ENCODE measurements at regions not wholly inside any gene's neighbourhood (a gene's known extent, or its start where the extent isn't known, plus 50 kb on each side); places are given as distances from the start of the nearest gene placed in this dataset.
"Not testable (repeated sequence)": the region's sequence is repeated elsewhere in the genome, so short reads cannot be mapped to it uniquely, and the experiment has no call there.

DNA sequence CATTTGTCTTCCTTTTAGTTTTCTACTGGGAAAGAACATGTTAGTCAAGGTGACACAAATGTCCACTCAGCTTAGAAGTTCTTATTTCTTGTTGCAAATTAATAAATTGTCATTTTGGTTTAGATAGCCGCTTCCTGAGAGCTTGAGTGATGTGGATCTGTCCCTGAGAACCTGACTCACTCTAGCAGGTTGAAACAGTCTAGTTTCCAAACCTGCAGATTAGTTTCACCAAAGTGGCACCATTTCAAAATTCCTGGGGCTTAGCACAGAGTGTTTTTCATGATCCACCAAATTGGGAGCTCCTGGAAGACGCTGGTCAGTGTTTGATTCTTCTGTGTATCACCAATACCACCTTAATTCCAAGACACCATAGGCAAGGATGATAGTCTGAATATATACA, 119.4 kb upstream of the TSC22D1 start:
- no peak for DNase-seq

DNA sequence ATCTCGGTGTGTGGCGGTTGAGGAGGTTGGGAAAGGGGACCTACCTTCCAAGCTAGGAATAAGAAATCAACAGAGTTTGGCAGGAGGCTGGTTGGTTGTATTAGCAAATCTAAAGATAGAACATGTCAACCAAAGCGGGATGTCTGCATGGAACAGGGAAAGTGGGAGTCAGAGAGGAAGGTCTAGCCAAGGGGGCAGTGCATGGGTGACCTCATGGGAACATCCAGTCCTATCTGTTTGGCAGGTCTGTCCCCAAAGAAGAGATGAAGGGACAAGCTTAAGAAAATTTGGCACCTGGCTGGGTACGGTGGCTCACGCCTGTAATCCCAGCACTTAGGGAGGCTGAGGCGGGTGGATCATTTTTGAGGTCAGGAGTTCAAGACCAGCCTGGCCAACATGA, 118.7 kb upstream of the TSC22D1 start:
- no peak for DNase-seq

DNA sequence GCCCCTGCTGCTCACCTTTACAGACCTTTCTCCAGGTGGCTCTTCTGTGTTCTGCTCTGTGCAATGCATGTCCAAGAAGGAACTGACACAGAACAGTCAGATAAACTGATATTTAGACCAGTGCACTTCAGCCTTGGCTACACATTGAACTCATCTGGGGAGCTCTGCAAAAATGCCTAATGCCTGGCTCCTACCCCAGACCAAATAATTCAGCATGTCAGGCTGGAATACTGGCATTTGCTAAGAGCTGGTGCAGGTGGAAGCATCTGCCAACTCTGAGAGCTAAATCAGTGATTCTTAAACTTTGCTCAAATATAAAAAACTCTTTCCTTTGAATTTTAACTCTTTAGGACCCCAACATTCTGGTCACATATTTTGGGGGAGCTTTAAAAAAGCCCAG, 118.2 kb upstream of the TSC22D1 start:
- DNase-seq, result no peak

DNA sequence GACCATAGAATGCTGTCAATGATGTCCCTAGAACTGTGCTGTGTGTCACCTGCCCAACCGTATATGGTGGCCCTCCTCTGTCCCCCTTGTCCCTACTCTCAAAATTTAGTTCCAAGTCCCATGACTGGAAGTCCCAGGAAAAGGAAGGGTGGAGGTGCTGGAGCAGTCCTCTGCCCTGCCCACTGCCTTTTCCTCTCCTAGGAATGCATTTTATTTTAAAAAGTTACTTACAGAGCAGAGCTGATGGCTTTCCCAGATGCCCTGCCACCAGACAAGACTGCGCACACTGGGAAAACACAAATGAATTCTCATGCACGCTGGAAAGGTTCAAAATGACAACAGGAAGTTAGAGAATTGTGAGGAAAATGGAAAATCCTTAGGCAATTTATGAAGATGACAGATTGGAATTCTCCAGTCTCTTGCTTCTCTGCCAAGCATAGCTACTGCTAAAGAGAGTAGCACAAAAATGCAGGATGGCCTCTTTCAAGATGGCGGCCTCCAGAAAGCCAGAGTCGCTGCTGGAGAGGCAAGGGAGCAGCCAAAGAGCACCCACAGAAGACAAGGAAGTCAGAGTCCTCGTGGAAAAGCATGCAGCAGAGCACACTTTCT, 117.1 kb upstream of the TSC22D1 start:
- DNase-seq, result no peak

DNA sequence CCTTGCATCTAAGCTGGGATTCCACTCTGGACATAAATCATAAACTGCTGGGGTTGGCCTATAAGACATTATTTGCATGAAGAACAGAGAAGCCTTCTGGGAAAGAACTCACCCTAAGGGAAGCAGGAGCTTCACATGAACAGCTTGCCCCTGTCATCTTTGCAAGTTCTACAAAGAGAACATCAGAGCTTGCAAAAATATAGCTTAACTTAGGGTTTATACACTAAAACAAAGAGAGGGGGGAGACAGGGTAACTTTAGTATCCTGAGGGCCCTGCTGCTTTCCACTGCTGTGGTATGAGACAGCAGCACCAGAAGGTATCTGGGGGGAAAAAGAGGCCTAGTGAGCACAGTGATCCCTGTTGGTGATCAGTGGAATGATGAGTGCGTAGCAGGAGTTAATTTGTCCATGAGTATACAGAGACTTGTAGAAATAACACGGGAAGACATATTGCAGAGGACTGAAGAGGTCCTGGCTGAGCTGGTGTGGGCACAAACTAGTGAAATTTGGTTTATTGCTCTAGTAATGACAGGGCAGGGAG, 116.1 kb upstream of the TSC22D1 start:
- no peak for DNase-seq

DNA sequence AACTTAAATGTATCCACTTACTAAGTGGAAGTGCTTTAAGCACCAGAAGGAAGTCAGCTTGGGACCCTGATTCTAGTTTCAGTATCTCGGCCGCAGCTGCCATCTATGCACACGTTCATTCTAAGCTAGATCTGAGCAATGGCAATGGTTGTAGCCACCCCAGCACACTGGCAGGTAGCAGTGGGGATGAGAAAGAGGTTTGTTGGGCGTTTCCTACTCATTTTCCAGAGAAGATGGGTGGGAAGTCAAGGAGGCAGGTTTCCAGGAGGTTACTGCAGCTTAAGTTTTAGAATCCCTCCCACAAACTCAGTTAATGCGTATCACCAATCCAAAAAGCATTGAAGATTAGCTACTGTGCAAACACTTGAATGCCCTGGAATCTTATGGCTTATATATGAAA, 114.2 kb upstream of the TSC22D1 start:
- DNase-seq, result no peak

DNA sequence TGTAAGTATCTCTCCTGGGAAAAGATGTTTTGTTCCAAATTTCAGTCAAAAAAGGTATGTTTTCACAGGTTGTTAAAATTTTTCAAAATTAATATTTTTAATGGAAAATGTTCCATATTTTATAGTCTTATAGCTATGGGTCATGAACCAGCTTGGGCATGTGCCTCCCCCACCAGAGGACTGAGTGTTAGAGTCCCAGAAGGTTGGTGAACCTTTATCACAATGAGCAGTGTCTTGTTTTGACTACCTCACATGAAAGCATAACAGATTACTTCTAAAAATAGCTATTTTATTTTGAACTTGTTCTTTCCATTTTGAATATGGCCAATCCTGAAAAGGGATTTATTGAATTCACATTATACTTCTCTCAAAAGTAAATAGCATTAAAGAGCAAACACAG, 112.5 kb upstream of the TSC22D1 start:
- DNase-seq, result no peak

DNA sequence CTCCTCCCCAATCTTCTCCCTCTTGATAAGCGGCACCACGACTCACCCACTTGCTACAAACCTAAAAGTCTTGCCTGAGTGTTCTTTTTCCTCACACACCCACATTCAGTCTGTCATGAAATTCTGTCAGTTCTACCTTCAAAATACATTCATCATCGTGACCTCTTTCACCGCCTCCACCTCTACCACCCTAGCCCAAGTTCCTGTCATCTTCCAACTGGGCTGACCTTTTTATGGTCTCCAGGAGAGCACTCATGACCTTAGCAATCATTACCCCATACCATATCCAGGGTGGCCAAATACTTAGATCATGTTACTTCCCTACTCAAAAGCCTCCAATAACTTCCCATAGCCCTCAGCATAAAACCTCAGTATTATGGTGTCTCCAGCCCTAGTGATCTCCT, 110.4 kb upstream of the TSC22D1 start:
- DNase-seq, result no peak

DNA sequence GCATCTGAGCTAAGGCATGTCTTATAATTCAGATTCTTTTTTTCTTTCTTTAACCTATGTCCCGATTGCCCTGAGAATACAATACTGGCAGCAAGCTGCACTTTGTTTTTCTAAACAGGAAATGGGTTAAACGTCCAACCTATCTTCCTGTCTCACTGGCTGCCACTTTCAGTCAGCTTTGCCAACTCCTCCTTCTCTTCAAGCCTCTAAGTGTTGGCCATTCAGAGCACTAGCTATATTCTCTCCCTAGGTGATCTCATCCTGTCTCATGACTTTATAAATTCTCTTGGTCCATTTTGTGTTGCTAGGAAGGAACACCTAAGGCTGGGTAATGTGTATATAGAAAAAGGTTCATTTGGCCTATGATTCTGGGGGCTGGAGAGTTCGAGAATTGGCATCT, 109.5 kb upstream of the TSC22D1 start:
- DNase-seq, result no peak

DNA sequence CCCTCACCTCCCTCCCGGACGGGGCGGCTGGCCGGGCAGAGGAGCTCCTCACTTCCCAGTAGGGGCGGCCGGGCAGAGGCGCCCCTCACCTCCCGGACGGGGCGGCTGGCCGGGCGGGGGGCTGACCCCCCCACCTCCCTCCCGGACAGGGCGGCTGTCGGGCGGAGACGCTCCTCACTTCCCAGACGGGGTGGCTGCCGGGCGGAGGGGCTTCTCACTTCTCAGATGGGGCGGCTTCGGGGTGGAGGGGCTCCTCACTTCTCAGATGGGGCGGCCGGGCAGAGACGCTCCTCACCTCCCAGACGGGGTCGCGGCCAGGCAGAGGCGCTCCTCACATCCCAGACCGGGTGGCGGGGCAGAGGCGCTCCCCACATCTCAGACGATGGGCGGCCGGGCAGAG, 106.3 kb upstream of the TSC22D1 start:
- DNase-seq, result not testable (repeated sequence)

DNA sequence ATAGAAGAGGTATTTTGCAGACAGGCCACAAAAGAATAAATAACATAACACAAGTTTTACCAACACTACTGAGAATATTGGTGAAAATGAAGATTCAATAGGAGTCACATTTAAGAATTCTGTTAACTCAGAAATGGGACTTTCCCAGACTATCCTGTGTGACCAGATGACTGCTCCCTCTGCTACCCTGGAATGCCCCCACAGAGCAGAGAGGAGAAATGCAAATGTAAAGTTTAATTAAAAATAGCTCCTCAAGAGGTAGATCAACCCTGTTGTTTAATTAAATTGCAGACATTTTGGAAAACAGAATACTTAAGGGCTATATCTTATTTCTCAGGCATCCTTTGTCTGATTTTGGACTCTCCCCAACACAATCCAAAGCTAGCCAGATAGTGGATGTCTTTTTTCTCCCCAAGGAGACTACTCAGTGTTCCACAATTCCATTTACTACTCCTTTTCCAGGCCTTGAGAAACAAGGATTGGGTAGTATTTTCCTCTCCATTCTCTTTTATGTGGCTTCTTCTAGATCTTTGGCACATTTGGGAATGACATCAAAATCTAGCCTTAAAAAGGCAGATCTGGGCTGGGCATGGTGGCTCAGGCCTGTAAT, 104.7 kb upstream of the TSC22D1 start:
- DNase-seq, result no peak

DNA sequence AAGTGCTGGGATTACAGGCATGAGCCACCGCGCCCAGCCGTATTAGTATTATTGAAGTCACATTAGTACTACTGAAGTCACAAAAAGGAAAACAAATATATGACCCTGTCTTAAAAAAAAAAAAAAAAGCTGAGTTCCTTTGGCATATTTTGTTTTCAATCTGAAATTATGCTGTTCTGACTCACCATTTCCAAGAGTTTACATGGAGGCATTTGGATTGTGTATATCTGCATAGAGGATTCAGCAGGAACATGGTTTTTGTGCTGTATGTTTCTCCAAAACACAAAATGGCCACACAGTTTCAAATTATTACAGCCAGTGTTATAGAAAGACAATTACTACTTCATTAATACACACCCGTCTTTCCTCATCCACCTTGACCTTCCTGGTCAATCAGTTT, 103.5 kb upstream of the TSC22D1 start:
- no peak for DNase-seq

DNA sequence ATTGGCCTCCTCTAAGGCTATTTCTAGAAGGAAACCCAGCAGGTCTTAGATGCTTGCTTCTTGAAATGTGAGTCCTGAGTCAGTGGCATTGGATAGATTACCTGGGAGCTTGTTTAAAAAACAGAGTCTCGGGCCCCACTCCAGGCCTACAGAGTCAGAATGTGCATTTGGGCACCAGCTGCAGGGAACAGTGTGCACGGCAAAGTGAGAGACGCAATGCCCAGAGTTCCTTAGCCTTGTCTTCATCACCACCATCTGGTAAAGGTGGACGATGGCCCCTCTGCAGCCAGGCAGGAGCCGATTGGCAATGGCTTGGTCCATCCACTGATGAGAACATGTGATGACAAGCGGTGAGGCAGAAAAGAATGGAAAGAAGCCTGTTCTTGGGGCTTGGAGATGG, 102.1 kb upstream of the TSC22D1 start:
- no peak for DNase-seq

DNA sequence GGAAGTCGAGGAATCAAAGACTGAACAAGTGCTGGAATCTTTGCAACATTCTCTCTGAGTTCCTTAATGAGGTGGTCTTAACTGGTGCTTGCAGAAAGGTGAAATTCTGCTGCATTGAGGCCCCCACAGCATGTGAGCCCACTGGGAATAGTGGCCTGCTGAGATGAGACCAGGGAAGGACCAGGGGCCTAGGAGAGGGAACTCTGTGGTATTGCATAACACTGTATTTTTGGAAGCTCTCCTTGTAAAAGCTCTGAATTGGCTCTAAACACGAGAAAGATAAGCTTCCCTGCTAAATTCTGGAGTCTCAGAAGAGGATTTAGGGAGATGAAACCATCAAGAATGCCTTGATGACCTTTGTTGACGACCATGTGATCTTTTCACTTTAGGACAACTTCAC, 100.4 kb upstream of the TSC22D1 start:
- no peak for DNase-seq

DNA sequence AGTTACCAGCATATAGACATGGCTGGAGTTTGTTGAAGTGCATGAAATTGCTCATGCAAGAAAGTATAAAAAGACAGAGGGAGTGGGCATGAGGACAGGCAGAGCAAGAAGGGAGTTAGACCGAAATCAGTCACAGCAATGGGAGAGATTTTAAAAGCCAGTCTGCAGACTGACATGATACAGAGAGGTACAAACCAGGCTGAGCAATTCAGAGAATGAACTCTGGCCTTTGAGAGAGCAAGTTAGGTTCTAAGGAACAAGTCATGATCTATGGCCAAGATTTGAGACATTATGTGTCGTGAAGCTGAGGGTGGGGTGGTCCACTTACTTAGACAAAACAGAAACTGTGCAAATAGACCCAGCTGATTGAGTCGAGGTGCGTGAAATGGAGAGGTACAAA, 93.4 kb upstream of the TSC22D1 start:
- no peak for DNase-seq

DNA sequence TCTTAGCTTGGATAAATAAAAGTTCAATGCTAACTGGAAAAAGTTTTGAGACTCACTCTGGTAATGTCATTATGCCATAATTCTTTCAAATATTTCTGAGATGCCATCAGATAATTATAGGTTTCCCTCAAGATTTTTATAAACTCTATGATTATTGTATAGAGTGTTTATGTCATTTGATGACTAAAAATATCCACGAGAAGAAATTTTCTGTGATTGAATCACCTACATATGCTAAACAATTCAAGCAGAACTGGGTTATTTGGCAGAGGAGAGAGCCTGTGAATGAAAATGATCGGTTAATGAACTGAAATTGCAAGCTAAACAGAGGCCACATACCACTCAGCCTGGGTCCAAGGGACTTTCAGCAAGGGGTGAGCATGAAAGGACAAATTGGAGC, 92.6 kb upstream of the TSC22D1 start:
- no peak for DNase-seq

DNA sequence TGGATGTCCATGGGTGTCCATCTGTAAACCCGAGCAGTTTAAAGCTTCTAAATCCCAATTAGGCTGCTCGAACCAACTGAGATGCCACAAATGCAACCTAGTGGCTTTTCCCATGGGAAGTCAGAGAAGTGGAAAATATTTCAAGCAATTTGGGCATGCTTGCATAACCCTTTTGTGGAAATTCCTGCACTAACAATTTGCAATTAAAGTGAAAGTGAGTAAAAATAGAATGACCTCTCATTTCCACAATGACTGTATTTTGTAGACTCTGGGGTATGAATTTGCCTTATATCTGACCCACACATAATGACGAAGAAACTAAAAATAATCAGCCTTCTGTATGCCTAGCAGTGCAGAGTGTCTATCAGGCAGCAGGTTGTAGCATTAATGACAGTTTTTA, 91.8 kb upstream of the TSC22D1 start:
- no peak for DNase-seq

DNA sequence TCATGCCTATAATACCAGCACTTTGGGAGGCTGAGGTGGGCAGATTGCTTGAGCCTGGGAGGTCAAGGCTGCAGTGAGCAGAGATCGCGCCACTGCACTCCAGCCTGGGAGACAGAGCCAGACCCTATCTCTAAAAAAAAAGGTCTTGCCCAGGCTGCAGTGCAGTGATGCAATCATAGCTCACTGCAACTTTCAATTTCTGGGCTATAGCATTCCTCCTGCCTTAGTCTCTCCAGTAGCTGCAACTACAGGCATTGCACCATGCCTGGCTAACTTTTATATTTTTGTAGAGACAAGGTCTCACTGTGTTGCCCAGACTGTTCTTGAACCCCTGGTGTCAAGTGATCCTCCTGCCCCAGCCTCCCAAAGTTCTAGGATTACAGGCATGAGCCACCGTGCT, 90.4 kb upstream of the TSC22D1 start:
- not testable (repeated sequence) for DNase-seq

DNA sequence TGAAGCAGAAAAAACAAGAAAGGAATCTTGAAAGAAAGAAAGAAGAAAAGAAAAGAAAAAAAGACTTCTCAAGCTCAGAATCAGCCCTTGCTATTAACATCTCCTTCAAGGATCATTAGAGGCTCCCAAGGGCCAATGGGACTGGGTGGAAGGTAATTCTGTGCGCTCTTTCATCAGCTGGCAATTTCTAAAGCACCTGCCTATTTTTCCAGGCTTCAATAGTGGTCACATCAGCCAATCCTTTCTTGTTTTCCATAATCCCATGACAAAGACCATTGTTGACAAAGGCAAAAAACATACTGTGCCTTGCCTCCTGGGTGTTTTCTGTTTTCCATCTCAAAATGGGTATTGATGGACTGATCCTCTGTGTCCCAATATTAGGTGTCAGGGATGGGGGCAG, 88.2 kb upstream of the TSC22D1 start:
- DNase-seq, result no peak

DNA sequence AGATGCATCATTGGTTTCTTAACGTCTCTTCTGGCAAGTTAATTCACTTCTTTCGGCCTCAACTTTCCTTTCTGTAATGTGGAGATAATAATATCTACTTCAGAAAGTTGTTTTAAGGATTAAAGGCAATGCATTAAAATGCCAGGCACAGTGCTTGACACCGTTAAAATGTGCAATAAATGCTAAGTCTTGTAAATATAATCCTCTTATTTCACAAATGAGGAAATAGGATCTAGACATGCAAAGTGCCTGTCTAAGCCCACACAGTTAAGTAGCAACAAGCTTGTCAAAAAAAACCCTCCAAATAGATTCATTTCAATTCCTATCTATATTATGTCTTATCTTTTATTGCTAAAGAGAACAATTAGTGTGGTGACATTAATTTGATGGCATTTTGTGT, 86.4 kb upstream of the TSC22D1 start:
- DNase-seq, result no peak

DNA sequence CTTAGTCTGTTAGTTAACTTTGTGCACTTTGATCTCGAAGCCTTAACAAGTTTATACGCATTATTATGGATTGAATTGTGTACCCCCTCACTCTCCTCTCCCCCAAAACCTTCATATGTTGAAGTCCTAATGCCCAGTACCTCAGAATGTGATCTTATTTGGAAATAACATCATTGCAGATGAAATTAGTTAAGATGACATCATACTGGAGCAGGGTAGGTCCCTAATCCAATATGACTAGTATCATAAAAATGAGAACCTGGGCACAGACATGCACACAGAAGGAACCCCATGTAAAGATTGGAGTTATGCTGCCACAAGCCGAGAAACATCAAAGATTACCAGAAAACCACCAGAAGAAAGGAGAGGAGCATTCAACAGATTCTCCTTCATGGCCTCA, 85.8 kb upstream of the TSC22D1 start:
- DNase-seq, result no peak

DNA sequence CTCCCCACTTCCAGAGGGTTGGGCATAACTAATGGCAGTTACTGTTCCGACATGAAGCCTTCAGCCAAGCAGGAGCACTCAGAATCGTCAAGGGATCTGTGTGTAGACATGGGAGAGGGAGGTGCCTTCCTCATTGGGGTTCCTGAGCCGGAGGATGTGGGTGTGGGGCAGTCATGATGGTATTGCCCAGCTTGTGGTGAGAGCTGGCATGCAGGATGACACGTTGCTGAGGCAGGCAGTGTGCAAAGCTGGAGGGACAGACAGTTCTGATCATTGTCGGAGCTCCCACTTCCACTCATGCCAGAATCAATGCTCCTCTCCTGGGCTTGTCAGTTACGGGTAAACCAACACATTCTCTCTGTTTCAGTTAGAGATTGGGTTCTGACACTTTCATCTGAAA, 83.9 kb upstream of the TSC22D1 start:
- no peak for DNase-seq

DNA sequence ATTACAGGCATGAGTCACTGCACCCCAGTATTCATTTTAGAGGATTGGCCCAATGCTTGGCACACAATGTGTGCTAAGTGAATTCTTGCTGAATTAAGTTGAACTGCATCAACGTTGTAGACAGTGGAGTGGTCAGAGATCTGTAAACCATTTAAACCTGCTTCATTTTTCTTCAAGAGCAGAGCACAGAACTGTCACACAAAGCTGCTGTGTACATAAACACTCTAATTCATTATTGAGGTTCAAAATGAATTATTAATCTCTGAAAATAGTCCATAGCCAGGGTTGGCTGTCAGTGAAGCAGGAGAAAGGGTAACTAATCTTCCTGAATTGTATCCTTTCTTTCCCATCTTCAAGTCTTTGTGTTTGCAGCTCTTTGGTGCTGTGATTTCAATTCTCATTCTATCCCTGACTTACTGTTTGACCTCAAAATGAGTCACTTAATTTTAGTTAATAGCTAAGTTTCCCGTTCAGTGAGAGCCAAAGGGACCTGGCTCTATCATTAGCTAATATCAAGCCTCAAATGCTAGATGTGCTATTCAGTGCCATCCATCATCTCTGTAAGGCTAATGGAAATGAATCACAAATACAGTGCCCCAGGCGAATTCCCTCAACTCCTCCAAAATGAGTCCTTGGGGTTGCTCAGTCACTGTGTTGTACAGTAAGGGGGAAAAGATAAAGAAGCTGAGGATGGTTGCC, 77.0 kb upstream of the TSC22D1 start:
- DNase-seq, result no peak

DNA sequence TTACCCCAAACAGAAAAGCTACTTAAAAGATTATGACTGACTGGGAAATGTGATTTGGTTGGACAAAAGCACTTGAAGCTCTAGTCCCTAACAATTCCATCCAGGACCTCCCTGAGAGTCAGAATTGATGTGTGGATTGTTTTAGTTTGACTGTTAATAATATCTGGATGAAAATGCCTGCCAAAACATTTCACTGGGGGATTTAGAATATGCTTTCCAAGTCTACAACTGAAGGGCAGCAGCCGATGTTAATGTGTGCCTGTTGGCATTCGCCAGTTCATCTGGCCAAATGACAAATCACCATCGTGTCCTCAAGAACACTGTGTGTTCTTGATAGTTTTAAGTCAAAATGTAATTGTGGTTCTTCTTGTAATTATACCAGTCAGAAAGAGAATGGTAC, 76.0 kb upstream of the TSC22D1 start:
- DNase-seq, result no peak
